GM13977 (cell line): ENCODE measurements at regions not wholly inside any gene's neighbourhood (a gene's known extent, or its start where the extent isn't known, plus 50 kb on each side); places are given as distances from the start of the nearest gene placed in this dataset.

Experiments used
- DNase-seq: peaks from one replicate; pipeline ENCODE4 v3.0.0; 2012; ENCODE audit warnings: low spot score
- in situ Hi-C: fragments of 300-500 bp; cut with MboI; formaldehyde crosslinking; loops from one replicate; pipeline ENCODE4 v1.12.0; 2022; ENCODE audit warnings: low sequenced_read_pairs, low pct_unique_long_range_greater_than_20kb, mixed read lengths, inconsistent platforms; ENCODE audit not compliant: unreplicated experiment
- TF ChIP-seq, protein P1 (sequence below): IDR thresholded peaks from 2 replicates; pipeline ENCODE4 v1.5.1; 2012; ENCODE audit warnings: mild to moderate bottlenecking, control low read depth; ENCODE audit not compliant: insufficient read depth; ENCODE audit errors: extremely low read depth, missing control alignments

DNA sequence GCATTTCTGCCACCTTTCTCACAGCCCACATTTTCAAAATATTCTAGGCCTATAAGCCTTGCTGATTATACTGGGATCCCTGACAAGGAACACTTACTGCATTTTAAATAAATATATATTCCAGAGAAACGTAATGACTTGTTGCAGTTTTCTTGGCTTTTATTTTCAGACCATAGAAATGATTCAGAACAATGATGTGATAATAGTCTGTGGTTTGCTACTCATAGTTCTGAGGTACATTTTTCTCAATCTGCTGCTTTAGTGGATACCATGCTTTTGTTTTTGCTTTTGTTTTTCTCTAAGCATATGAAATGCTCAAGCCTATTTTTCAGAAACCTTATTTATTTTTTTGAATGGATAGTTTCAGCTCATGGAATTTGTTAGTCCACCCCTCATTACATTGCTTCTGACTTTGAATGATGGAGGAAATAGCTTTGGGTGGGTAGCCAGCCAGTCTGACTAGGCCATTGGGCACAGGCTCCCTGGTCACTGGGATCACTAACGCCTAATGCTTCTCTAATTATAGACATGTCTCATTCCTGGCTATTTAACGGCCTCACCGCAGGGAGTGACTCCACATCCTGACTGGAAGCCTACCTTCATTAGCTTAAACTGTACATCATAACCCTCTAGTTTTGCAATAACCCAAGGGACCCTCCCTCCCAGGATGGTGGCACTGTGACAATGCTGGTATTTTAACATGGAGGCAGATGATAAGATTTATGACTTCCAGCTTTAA lies 66.1 kb downstream of the MBL2 start:
- no peak for DNase-seq
- in situ Hi-C loops, result no loop called here

More for the DNA sequence above, 66.1 kb downstream of the MBL2 start:
- TF ChIP-seq, protein P1, sequence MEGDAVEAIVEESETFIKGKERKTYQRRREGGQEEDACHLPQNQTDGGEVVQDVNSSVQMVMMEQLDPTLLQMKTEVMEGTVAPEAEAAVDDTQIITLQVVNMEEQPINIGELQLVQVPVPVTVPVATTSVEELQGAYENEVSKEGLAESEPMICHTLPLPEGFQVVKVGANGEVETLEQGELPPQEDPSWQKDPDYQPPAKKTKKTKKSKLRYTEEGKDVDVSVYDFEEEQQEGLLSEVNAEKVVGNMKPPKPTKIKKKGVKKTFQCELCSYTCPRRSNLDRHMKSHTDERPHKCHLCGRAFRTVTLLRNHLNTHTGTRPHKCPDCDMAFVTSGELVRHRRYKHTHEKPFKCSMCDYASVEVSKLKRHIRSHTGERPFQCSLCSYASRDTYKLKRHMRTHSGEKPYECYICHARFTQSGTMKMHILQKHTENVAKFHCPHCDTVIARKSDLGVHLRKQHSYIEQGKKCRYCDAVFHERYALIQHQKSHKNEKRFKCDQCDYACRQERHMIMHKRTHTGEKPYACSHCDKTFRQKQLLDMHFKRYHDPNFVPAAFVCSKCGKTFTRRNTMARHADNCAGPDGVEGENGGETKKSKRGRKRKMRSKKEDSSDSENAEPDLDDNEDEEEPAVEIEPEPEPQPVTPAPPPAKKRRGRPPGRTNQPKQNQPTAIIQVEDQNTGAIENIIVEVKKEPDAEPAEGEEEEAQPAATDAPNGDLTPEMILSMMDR, result no peak
